WTC11 (cell line): ENCODE measurements at regions not wholly inside any gene's neighbourhood (a gene's known extent, or its start where the extent isn't known, plus 50 kb on each side); places are given as distances from the start of the nearest gene placed in this dataset.
A peak's percentile ranks its signal among the peaks of the same experiment; 100 is the strongest.

Experiments used
- ATAC-seq: fragments of 200-7000 bp; cut with Tn5 transposase; 2 replicates; pipeline ENCODE4 v1.10.0; 2021; ENCODE audit warnings: mild to moderate bottlenecking, moderate library complexity
- CTCF ChIA-PET: fragments of 300-600 bp; sonication (Branson Sonifier 250); formaldehyde crosslinking; loops from one replicate; lab custom pipeline; 2021; ENCODE audit warnings: antibody characterized with exemption; lab: Charles Lee
- POLR2A ChIA-PET: fragments of 350-600 bp; sonication (Branson Sonifier 250); formaldehyde crosslinking; loops from one replicate; lab custom pipeline; 2021; ENCODE audit warnings: antibody characterized with exemption; lab: Charles Lee
- DNase-seq: peaks from one replicate; pipeline ENCODE4 v3.0.0; 2021; ENCODE audit warnings: low spot score
- H3K27ac Mint-ChIP-seq: 2 replicates; pipeline ENCODE4 v1.8.0; 2021; ENCODE audit warnings: mixed read lengths
- H3K27me3 Mint-ChIP-seq: 2 replicates; pipeline ENCODE4 v1.8.0; 2021; ENCODE audit warnings: low read depth, mild to moderate bottlenecking, moderate library complexity, mixed read lengths
- H3K36me3 Mint-ChIP-seq: 2 replicates; pipeline ENCODE4 v1.8.0; 2021; ENCODE audit warnings: mixed read lengths
- H3K4me1 Mint-ChIP-seq: 2 replicates; pipeline ENCODE4 v1.8.0; 2022; ENCODE audit warnings: mixed read lengths
- H3K4me3 Mint-ChIP-seq: 2 replicates; pipeline ENCODE4 v1.8.0; 2021; ENCODE audit warnings: mild to moderate bottlenecking, moderate library complexity, mixed read lengths
- H3K9me3 Mint-ChIP-seq: 2 replicates; pipeline ENCODE4 v1.8.0; 2021; ENCODE audit warnings: mixed read lengths
- ATF1 ChIP-seq: sonication (generic); formaldehyde crosslinking; IDR thresholded peaks from 2 replicates; pipeline ENCODE4 v1.8.1; 2023; ENCODE audit warnings: mild to moderate bottlenecking, moderate library complexity, missing genetic modification reagents
- ELF4 ChIP-seq: sonication (generic); formaldehyde crosslinking; IDR thresholded peaks from 2 replicates; pipeline ENCODE4 v1.8.1; 2022; ENCODE audit warnings: low read depth, mild to moderate bottlenecking, moderate library complexity, missing genetic modification reagents
- GRHL2 ChIP-seq: fragments of 250-450 bp; sonication (Bioruptor Pico); IDR thresholded peaks from 2 replicates; pipeline ENCODE4 v1.8.0; 2022; ENCODE audit warnings: mild to moderate bottlenecking, moderate library complexity; ENCODE audit not compliant: insufficient replicate concordance, severe bottlenecking
- NR1H2 ChIP-seq: sonication (generic); formaldehyde crosslinking; IDR thresholded peaks from 2 replicates; pipeline ENCODE4 v1.9.0; 2021; ENCODE audit warnings: mild to moderate bottlenecking, moderate library complexity, missing genetic modification reagents
- NR2C2 ChIP-seq: sonication (generic); formaldehyde crosslinking; IDR thresholded peaks from 2 replicates; pipeline ENCODE4 v1.8.0; 2022; ENCODE audit warnings: mild to moderate bottlenecking, missing genetic modification reagents
- RELA ChIP-seq: sonication (generic); formaldehyde crosslinking; IDR thresholded peaks from 2 replicates; pipeline ENCODE4 v1.8.1; 2022; ENCODE audit warnings: missing genetic modification reagents, mild to moderate bottlenecking, borderline replicate concordance
- SMAD4 ChIP-seq: sonication (generic); formaldehyde crosslinking; IDR thresholded peaks from 2 replicates; pipeline ENCODE4 v1.8.0; 2022; ENCODE audit warnings: mild to moderate bottlenecking, missing genetic modification reagents
- ZBTB21 ChIP-seq: sonication (generic); formaldehyde crosslinking; IDR thresholded peaks from 2 replicates; pipeline ENCODE4 v1.8.1; 2023; ENCODE audit warnings: mild to moderate bottlenecking, missing genetic modification reagents, borderline replicate concordance
- ZNF121 ChIP-seq: sonication (generic); formaldehyde crosslinking; IDR thresholded peaks from 2 replicates; pipeline ENCODE4 v1.8.0; 2023; ENCODE audit warnings: missing genetic modification reagents
- ZNF138 ChIP-seq: sonication (generic); formaldehyde crosslinking; conservative IDR thresholded peaks from 2 replicates; pipeline ENCODE4 v1.8.1; 2022; ENCODE audit warnings: mild to moderate bottlenecking, moderate library complexity, missing genetic modification reagents
- ZNF232 ChIP-seq: sonication (generic); formaldehyde crosslinking; IDR thresholded peaks from 2 replicates; pipeline ENCODE4 v1.8.0; 2022; ENCODE audit warnings: mild to moderate bottlenecking, missing genetic modification reagents
- ZNF396 ChIP-seq: fragments of 250-450 bp; sonication (Bioruptor Pico); IDR thresholded peaks from 2 replicates; pipeline ENCODE4 v1.8.0; 2021; ENCODE audit warnings: mild to moderate bottlenecking, moderate library complexity, borderline replicate concordance
- ZNF671 ChIP-seq: fragments of 250-450 bp; sonication (Bioruptor Pico); IDR thresholded peaks from 2 replicates; pipeline ENCODE4 v1.8.0; 2021; ENCODE audit warnings: mild to moderate bottlenecking
- TF ChIP-seq, protein P1 (sequence below): sonication (generic); formaldehyde crosslinking; IDR thresholded peaks from 2 replicates; pipeline ENCODE4 v1.8.1; 2023; ENCODE audit warnings: mild to moderate bottlenecking, missing genetic modification reagents
- TF ChIP-seq, protein P2 (sequence below): fragments of 250-450 bp; sonication (Bioruptor Pico); IDR thresholded peaks from 2 replicates; pipeline ENCODE4 v2.1.2; 2022; ENCODE audit warnings: mild to moderate bottlenecking, moderate library complexity
- TF ChIP-seq, protein P3 (sequence below): fragments of 250-450 bp; sonication (Bioruptor Pico); IDR thresholded peaks from 2 replicates; pipeline ENCODE4 v1.9.0; 2021; ENCODE audit warnings: mild to moderate bottlenecking
- TF ChIP-seq, protein P4 (sequence below): sonication (generic); formaldehyde crosslinking; conservative IDR thresholded peaks from 2 replicates; pipeline ENCODE4 v1.8.1; 2022; ENCODE audit warnings: mild to moderate bottlenecking, missing genetic modification reagents
- TF ChIP-seq, protein P5 (sequence below): sonication (generic); formaldehyde crosslinking; IDR thresholded peaks from 2 replicates; pipeline ENCODE4 v1.8.0; 2022; ENCODE audit warnings: mild to moderate bottlenecking, missing genetic modification reagents
- TF ChIP-seq, protein P6 (sequence below): fragments of 250-450 bp; sonication (Bioruptor Pico); IDR thresholded peaks from 2 replicates; pipeline ENCODE4 v1.9.0; 2021; ENCODE audit warnings: mild to moderate bottlenecking, borderline replicate concordance

DNA sequence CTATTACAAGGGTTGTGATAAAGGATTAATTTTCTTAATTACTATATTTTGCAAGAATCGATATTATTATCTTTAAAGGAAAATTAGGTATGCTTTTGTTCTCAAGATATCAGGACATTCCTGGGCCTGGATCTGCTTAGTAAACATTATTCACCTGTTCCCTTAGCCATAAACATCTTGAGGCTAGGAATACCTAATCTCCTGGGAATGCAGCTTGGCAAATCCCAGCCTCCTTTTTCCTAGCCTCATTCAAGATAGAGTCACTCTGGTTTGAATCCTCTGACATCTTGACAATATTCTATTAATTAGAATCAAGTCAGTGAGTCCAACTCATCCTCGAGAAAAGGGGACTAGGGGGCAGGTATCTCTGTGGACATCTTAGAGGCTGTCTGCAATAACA lies 327.1 kb downstream of the STIM2 start:
- Mint-ChIP-seq H3K9me3 (no peaks in the 10 kb centered on the region), H3K36me3 (no peaks in the 10 kb centered on the region), H3K4me1 (peaks cover 6% of the 10 kb centered on the region), H3K27me3 (no peaks in the 10 kb centered on the region), H3K27ac (no peak overlapping the region), H3K4me3 (no peak overlapping the region)
- TF ChIP-seq ATF1 (CRISPR knock-in tag) (no peak), NR1H2 (CRISPR knock-in tag) (no peak), ZNF232 (no peak), GRHL2 (CRISPR knock-in tag) (no peak), NR2C2 (no peak), SMAD4 (CRISPR knock-in tag) (no peak), ZNF138 (CRISPR knock-in tag) (no peak), ZNF671 (CRISPR knock-in tag) (no peak), ZNF121 (no peak)
- TF ChIP-seq, protein P1, sequence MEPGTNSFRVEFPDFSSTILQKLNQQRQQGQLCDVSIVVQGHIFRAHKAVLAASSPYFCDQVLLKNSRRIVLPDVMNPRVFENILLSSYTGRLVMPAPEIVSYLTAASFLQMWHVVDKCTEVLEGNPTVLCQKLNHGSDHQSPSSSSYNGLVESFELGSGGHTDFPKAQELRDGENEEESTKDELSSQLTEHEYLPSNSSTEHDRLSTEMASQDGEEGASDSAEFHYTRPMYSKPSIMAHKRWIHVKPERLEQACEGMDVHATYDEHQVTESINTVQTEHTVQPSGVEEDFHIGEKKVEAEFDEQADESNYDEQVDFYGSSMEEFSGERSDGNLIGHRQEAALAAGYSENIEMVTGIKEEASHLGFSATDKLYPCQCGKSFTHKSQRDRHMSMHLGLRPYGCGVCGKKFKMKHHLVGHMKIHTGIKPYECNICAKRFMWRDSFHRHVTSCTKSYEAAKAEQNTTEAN (CRISPR knock-in tag): no peak
- TF ChIP-seq, protein P2, sequence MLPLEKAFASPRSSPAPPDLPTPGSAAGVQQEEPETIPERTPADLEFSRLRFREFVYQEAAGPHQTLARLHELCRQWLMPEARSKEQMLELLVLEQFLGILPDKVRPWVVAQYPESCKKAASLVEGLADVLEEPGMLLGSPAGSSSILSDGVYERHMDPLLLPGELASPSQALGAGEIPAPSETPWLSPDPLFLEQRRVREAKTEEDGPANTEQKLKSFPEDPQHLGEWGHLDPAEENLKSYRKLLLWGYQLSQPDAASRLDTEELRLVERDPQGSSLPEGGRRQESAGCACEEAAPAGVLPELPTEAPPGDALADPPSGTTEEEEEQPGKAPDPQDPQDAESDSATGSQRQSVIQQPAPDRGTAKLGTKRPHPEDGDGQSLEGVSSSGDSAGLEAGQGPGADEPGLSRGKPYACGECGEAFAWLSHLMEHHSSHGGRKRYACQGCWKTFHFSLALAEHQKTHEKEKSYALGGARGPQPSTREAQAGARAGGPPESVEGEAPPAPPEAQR: no peak
- TF ChIP-seq, protein P3, sequence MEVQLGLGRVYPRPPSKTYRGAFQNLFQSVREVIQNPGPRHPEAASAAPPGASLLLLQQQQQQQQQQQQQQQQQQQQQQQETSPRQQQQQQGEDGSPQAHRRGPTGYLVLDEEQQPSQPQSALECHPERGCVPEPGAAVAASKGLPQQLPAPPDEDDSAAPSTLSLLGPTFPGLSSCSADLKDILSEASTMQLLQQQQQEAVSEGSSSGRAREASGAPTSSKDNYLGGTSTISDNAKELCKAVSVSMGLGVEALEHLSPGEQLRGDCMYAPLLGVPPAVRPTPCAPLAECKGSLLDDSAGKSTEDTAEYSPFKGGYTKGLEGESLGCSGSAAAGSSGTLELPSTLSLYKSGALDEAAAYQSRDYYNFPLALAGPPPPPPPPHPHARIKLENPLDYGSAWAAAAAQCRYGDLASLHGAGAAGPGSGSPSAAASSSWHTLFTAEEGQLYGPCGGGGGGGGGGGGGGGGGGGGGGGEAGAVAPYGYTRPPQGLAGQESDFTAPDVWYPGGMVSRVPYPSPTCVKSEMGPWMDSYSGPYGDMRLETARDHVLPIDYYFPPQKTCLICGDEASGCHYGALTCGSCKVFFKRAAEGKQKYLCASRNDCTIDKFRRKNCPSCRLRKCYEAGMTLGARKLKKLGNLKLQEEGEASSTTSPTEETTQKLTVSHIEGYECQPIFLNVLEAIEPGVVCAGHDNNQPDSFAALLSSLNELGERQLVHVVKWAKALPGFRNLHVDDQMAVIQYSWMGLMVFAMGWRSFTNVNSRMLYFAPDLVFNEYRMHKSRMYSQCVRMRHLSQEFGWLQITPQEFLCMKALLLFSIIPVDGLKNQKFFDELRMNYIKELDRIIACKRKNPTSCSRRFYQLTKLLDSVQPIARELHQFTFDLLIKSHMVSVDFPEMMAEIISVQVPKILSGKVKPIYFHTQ (CRISPR knock-in tag): no peak
- TF ChIP-seq, protein P4, sequence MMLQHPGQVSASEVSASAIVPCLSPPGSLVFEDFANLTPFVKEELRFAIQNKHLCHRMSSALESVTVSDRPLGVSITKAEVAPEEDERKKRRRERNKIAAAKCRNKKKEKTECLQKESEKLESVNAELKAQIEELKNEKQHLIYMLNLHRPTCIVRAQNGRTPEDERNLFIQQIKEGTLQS (CRISPR knock-in tag): no peak
- TF ChIP-seq, protein P5, sequence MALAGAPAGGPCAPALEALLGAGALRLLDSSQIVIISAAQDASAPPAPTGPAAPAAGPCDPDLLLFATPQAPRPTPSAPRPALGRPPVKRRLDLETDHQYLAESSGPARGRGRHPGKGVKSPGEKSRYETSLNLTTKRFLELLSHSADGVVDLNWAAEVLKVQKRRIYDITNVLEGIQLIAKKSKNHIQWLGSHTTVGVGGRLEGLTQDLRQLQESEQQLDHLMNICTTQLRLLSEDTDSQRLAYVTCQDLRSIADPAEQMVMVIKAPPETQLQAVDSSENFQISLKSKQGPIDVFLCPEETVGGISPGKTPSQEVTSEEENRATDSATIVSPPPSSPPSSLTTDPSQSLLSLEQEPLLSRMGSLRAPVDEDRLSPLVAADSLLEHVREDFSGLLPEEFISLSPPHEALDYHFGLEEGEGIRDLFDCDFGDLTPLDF (CRISPR knock-in tag): no peak
- ATAC-seq (no peak), DNase-seq (no peak)
- POLR2A ChIA-PET: no interaction called here
- CTCF ChIA-PET: no interaction called here

DNA sequence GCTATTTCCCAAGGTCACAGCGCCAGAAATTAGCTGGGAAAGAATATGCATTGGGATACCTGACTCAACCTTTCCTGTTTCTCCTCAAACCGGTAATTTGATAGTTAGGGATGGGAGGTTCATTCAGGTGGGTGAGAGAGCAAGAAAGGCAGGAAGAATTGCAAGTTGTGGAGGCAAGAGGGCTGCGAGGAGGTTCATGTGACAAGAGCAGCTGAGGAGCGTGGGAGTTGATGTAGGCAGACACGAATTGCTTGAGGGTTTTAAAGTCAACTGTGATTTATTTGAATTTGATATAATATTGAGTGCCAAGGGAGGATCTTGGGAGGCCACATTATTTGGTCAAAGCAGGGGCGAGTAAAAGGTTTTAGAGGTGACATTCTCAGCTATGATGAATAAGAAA lies 329.0 kb downstream of the STIM2 start:
- Mint-ChIP-seq H3K9me3 (no peaks in the 10 kb centered on the region), H3K4me3 (no peak overlapping the region), H3K36me3 (no peaks in the 10 kb centered on the region), H3K27ac (0 out of 2 replicates have a peak overlapping the region, but pooled peaks have one; percentile 2), H3K27me3 (no peaks in the 10 kb centered on the region), H3K4me1 (peaks cover 6% of the 10 kb centered on the region)
- TF ChIP-seq ZNF396 (CRISPR knock-in tag) (no peak), ZBTB21 (no peak), GRHL2 (CRISPR knock-in tag) (no peak), RELA (CRISPR knock-in tag) (no peak), ELF4 (CRISPR knock-in tag) (no peak), ZNF121 (no peak)
- TF ChIP-seq, protein P5 (CRISPR knock-in tag): no peak
- TF ChIP-seq, protein P6, sequence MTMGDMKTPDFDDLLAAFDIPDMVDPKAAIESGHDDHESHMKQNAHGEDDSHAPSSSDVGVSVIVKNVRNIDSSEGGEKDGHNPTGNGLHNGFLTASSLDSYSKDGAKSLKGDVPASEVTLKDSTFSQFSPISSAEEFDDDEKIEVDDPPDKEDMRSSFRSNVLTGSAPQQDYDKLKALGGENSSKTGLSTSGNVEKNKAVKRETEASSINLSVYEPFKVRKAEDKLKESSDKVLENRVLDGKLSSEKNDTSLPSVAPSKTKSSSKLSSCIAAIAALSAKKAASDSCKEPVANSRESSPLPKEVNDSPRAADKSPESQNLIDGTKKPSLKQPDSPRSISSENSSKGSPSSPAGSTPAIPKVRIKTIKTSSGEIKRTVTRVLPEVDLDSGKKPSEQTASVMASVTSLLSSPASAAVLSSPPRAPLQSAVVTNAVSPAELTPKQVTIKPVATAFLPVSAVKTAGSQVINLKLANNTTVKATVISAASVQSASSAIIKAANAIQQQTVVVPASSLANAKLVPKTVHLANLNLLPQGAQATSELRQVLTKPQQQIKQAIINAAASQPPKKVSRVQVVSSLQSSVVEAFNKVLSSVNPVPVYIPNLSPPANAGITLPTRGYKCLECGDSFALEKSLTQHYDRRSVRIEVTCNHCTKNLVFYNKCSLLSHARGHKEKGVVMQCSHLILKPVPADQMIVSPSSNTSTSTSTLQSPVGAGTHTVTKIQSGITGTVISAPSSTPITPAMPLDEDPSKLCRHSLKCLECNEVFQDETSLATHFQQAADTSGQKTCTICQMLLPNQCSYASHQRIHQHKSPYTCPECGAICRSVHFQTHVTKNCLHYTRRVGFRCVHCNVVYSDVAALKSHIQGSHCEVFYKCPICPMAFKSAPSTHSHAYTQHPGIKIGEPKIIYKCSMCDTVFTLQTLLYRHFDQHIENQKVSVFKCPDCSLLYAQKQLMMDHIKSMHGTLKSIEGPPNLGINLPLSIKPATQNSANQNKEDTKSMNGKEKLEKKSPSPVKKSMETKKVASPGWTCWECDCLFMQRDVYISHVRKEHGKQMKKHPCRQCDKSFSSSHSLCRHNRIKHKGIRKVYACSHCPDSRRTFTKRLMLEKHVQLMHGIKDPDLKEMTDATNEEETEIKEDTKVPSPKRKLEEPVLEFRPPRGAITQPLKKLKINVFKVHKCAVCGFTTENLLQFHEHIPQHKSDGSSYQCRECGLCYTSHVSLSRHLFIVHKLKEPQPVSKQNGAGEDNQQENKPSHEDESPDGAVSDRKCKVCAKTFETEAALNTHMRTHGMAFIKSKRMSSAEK: no peak
- DNase-seq (no peak), ATAC-seq (no peak)
- CTCF ChIA-PET: no interaction called here
- POLR2A ChIA-PET: no interaction called here
